IMR-90 (cell line): ENCODE measurements at regions not wholly inside any gene's neighbourhood (a gene's known extent, or its start where the extent isn't known, plus 50 kb on each side); places are given as distances from the start of the nearest gene placed in this dataset.
"Not testable (repeated sequence)": the region's sequence is repeated elsewhere in the genome, so short reads cannot be mapped to it uniquely, and the experiment has no call there.

Experiments used
- CTCF ChIP-seq: conservative IDR thresholded peaks from 2 replicates; pipeline ENCODE4 v1.5.1; 2012; ENCODE audit warnings: mild to moderate bottlenecking, low read depth, low read length, improper control_type of control experiment
- MAFK ChIP-seq: IDR thresholded peaks from 2 replicates; pipeline ENCODE4 v1.6.1; 2012; ENCODE audit warnings: low read depth, low read length, improper control_type of control experiment
- MAZ ChIP-seq: IDR thresholded peaks from 2 replicates; pipeline ENCODE4 v1.6.1; 2012; ENCODE audit warnings: low read depth, mild to moderate bottlenecking, low read length, improper control_type of control experiment, moderate library complexity, borderline replicate concordance
- MXI1 ChIP-seq: IDR thresholded peaks from 2 replicates; pipeline ENCODE4 v1.6.1; 2012; ENCODE audit warnings: low read depth, mild to moderate bottlenecking, low read length, moderate library complexity, borderline replicate concordance
- POLR2A ChIP-seq: IDR thresholded peaks from 2 replicates; pipeline ENCODE4 v1.6.1; 2012; ENCODE audit warnings: mild to moderate bottlenecking, low read depth, low read length
- RFX5 ChIP-seq: IDR thresholded peaks from 2 replicates; pipeline ENCODE4 v1.8.0; 2012; ENCODE audit warnings: low read depth, mild to moderate bottlenecking, low read length, moderate library complexity
- SMC3 ChIP-seq: fragments of 150-350 bp; IDR thresholded peaks from 2 replicates; pipeline ENCODE4 v1.6.1; 2016; ENCODE audit warnings: low read depth, mild to moderate bottlenecking, antibody characterized with exemption, low read length, moderate library complexity

DNA sequence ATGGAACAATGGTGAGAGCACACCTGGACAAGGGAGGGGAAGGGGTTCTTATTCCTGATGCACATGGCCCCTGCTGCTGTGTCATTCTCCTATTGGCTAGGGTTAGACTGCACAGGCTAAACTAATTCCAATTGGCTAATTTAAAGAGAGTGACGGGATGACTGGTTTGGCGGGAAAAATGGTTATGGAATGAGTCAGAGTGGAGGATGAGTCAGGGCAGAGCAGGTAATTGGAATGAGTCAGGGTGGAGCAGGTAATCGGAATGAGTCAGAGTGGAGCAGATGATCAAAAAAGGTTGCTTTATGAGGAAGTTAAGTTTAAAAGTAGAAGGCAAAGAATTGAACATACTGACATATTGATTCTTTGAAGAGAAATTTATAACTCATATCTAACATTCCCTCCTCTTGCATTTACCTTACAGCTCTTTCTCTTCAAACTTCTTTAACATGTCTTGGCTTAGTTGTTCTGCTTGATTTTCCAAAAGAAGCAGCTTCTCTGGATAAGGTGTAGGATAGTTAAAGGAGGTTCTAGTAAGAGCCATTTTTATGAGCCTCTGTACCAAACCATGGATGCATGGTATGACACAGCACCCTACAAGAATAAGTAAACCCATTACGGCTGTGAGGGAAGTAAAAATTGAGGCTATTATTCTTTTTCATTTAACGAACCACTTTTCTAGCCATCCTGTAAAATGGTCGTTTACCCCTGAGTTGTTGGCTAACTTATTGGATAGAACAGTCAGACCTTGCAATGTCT lies 107.8 kb downstream of the TMEM167A start:
- TF ChIP-seq CTCF, POLR2A, MAZ, MAFK, SMC3, MXI1, RFX5: not testable (repeated sequence)
